ENCODE measurements at regions not wholly inside any gene's neighbourhood (a gene's known extent, or its start where the extent isn't known, plus 50 kb on each side); places are given as distances from the start of the nearest gene placed in this dataset.
"Not testable (repeated sequence)": the region's sequence is repeated elsewhere in the genome, so short reads cannot be mapped to it uniquely, and the experiment has no call there.

- H3K9me1 ChIP-seq (ENCODE audit: insufficient read depth, low read length); H2BK120ac ChIP-seq (ENCODE audit: low read depth, low read length); H2AK9ac ChIP-seq (replicated peaks; ENCODE audit: low read depth, low read length, poor library complexity); H3K4me3 ChIP-seq (ENCODE audit: insufficient read depth, low read depth, low read length); H3K18ac ChIP-seq (ENCODE audit: low read depth, low read length); in situ Hi-C loops (cut with MboI; ENCODE audit: low sequenced_read_pairs); H3K23ac ChIP-seq (ENCODE audit: low read depth, low read length); POLR2A ChIA-PET (ENCODE audit: unreplicated experiment); H4K91ac ChIP-seq (ENCODE audit: insufficient read depth, low read depth, low read length); DNase-seq; H4K8ac ChIP-seq (ENCODE audit: low read depth in 2 of 2, low read length in 2 of 2); H4K5ac ChIP-seq (ENCODE audit: low read depth, low read length); H3K14ac ChIP-seq (replicated peaks; ENCODE audit: low read depth, low read length); H3K27ac ChIP-seq (ENCODE audit: insufficient read depth, low read length); CTCF ChIA-PET; H2BK15ac ChIP-seq (ENCODE audit: low read depth, low read length); dilution Hi-C loops (cut with HindIII; ENCODE audit: low sequenced_read_pairs, unreplicated experiment); H3K36me3 ChIP-seq (ENCODE audit: control insufficient read depth, insufficient read depth, low read length); H3K56ac ChIP-seq (ENCODE audit: extremely low read depth, insufficient read depth, low read length); H3K4ac ChIP-seq (ENCODE audit: low read depth, low read length); H3K9ac ChIP-seq (ENCODE audit: low read depth, low read length); H2BK5ac ChIP-seq (ENCODE audit: low read depth, low read length, poor library complexity, severe bottlenecking); H3K4me2 ChIP-seq (ENCODE audit: low read depth, low read length); H3K4me1 ChIP-seq (ENCODE audit: control insufficient read depth, insufficient read depth, low read length); H3K27me3 ChIP-seq (ENCODE audit: control insufficient read depth, insufficient read depth, low read length); intact Hi-C loops (cut with micrococcal nuclease); H2AFZ ChIP-seq (replicated peaks; ENCODE audit: low read length, poor library complexity); H2BK20ac ChIP-seq (ENCODE audit: low read depth, low read length); H2AK5ac ChIP-seq (ENCODE audit: low read depth, low read length); H3K79me1 ChIP-seq (ENCODE audit: low read depth in 1 of 2, low read length in 2 of 2); ATAC-seq (ENCODE audit: low read depth); H4K20me1 ChIP-seq (ENCODE audit: insufficient read depth, low read length); BruUV-seq (replicated peaks); H3K9me3 ChIP-seq (ENCODE audit: control insufficient read depth, insufficient read depth, low read length): not testable (repeated sequence)
- 89% methylated on average over 5 of the region's 24 CpGs; no CpG with 5 or more reads in 1 of the 2 experiments for WGBS, 2 experiments (ENCODE audit: extremely low coverage in 2 of 2, insufficient read length in 1 of 2)
Observed at GRCh38 chr12:17855548-17855947, 234.4 kb downstream of the RERGL start.

Data from IMR-90 (cell line).